GM23338 (cell line): ENCODE measurements at regions not wholly inside any gene's neighbourhood (a gene's known extent, or its start where the extent isn't known, plus 50 kb on each side); places are given as distances from the start of the nearest gene placed in this dataset.

ENCODE experiments used
- ATAC-seq: fragments of 200-7000 bp; cut with Tn5 transposase; 3 replicates; pipeline ENCODE4 v1.9.1; 2020
- DNase-seq: peaks from one replicate; pipeline ENCODE4 v3.0.0-alpha.2; 2015; ENCODE audit warnings: low spot score
- H2AFZ ChIP-seq: fragments of 200-600 bp; sonication (generic); 2 replicates; pipeline ENCODE4 v1.8.0; 2016; ENCODE audit warnings: antibody characterized with exemption, mild to moderate bottlenecking, moderate library complexity
- H3F3A ChIP-seq: fragments of 200-600 bp; sonication (generic); replicated peaks from 2 replicates; pipeline ENCODE4 v1.8.0; 2017; ENCODE audit warnings: antibody characterized with exemption, mixed run types, low read depth
- H3K27ac ChIP-seq: fragments of 200-600 bp; sonication (generic); 2 replicates; pipeline ENCODE4 v1.6.1; 2016; ENCODE audit warnings: low read depth
- H3K27me3 ChIP-seq: fragments of 200-600 bp; sonication (generic); 2 replicates; pipeline ENCODE4 v1.8.0; 2016; ENCODE audit warnings: mild to moderate bottlenecking, mixed run types, moderate library complexity; ENCODE audit not compliant: insufficient read depth
- H3K36me3 ChIP-seq: fragments of 200-600 bp; sonication (generic); 2 replicates; pipeline ENCODE4 v1.8.0; 2016; ENCODE audit warnings: mild to moderate bottlenecking; ENCODE audit not compliant: insufficient read depth
- H3K4me1 ChIP-seq: fragments of 200-600 bp; sonication (generic); 2 replicates; pipeline ENCODE4 v1.8.0; 2016; ENCODE audit warnings: mild to moderate bottlenecking, moderate library complexity; ENCODE audit not compliant: insufficient read depth
- H3K4me2 ChIP-seq: fragments of 200-600 bp; sonication (generic); 2 replicates; pipeline ENCODE4 v1.7.1; 2017; ENCODE audit warnings: mixed run types
- H3K4me3 ChIP-seq: fragments of 200-600 bp; sonication (generic); 2 replicates; pipeline ENCODE4 v1.6.1; 2016; ENCODE audit warnings: mixed run types
- H3K79me2 ChIP-seq: fragments of 200-600 bp; sonication (generic); replicated peaks from 2 replicates; pipeline ENCODE4 v1.8.0; 2017; ENCODE audit warnings: mild to moderate bottlenecking; ENCODE audit not compliant: insufficient read depth
- H3K9me2 ChIP-seq: fragments of 200-600 bp; sonication (generic); 2 replicates; pipeline ENCODE4 v1.8.0; 2017; ENCODE audit not compliant: insufficient read depth
- H4K20me1 ChIP-seq: fragments of 200-600 bp; sonication (generic); replicated peaks from 2 replicates; pipeline ENCODE4 v1.8.0; 2017; ENCODE audit warnings: mild to moderate bottlenecking; ENCODE audit not compliant: insufficient read depth
- H3K27ac Mint-ChIP-seq: 2 replicates; pipeline ENCODE4 v1.8.0; 2020; ENCODE audit warnings: inconsistent platforms, mild to moderate bottlenecking, moderate library complexity, mixed read lengths
- H3K27me3 Mint-ChIP-seq: 3 replicates; pipeline ENCODE4 v1.8.0; 2022; ENCODE audit warnings: low read depth, mild to moderate bottlenecking, moderate library complexity, mixed read lengths, inconsistent platforms; ENCODE audit not compliant: insufficient read depth, poor library complexity
- H3K36me3 Mint-ChIP-seq: 3 replicates; pipeline ENCODE4 v1.8.0; 2021; ENCODE audit warnings: low read depth, mild to moderate bottlenecking, inconsistent platforms, moderate library complexity, mixed read lengths
- H3K4me1 Mint-ChIP-seq: 3 replicates; pipeline ENCODE4 v1.8.0; 2020; ENCODE audit warnings: mild to moderate bottlenecking, inconsistent platforms, mixed read lengths
- H3K4me3 Mint-ChIP-seq: 3 replicates; pipeline ENCODE4 v1.8.0; 2021; ENCODE audit warnings: moderate library complexity, mild to moderate bottlenecking, inconsistent platforms, mixed read lengths
- H3K9me3 Mint-ChIP-seq: 3 replicates; pipeline ENCODE4 v1.8.0; 2020; ENCODE audit warnings: moderate library complexity, mild to moderate bottlenecking, inconsistent platforms, mixed read lengths
- CREB1 ChIP-seq: fragments of 250-450 bp; sonication (Bioruptor Pico); IDR thresholded peaks from 2 replicates; pipeline ENCODE4 v1.5.0; 2020; ENCODE audit warnings: low read depth, mild to moderate bottlenecking, moderate library complexity
- ETS1 ChIP-seq: IDR thresholded peaks from 2 replicates; pipeline ENCODE4 v1.6.1; 2016; ENCODE audit warnings: antibody characterized with exemption
- EZH2phosphoT487 ChIP-seq: fragments of 200-600 bp; sonication (generic); IDR thresholded peaks from one replicate; pipeline ENCODE4 v1.8.1; 2018; ENCODE audit warnings: antibody characterized with exemption; ENCODE audit not compliant: unreplicated experiment
- JUNB ChIP-seq: IDR thresholded peaks from one replicate; pipeline ENCODE4 v1.6.1; 2016; ENCODE audit warnings: antibody characterized with exemption; ENCODE audit not compliant: unreplicated experiment
- NANOG ChIP-seq: IDR thresholded peaks from 2 replicates; pipeline ENCODE4 v1.6.1; 2016; ENCODE audit warnings: antibody characterized with exemption, borderline replicate concordance
- POLR2AphosphoS5 ChIP-seq: IDR thresholded peaks from 2 replicates; pipeline ENCODE4 v1.6.1; 2016; ENCODE audit warnings: antibody characterized with exemption, low read depth
- STAT1 ChIP-seq: IDR thresholded peaks from one replicate; pipeline ENCODE4 v1.6.1; 2016; ENCODE audit warnings: antibody characterized with exemption; ENCODE audit not compliant: unreplicated experiment
- ZNF331 ChIP-seq: fragments of 250-450 bp; sonication (Bioruptor Pico); IDR thresholded peaks from 2 replicates; pipeline ENCODE4 v1.5.0; 2020; ENCODE audit warnings: low read depth, mild to moderate bottlenecking, moderate library complexity
- ZNF462 ChIP-seq: fragments of 250-450 bp; sonication (Bioruptor Pico); IDR thresholded peaks from 2 replicates; pipeline ENCODE4 v1.5.0; 2020; ENCODE audit warnings: mild to moderate bottlenecking, moderate library complexity

- TF ChIP-seq ZNF462 (CRISPR knock-in tag): no peak
Observed at GRCh38 chr12:67472539-67472938, 176.0 kb upstream of the DYRK2 start (continued).

GRCh38 chr12:67474934-67475620 lies 173.5 kb upstream of the DYRK2 start:
- H3K27ac Mint-ChIP-seq: no peak overlapping the region
- Histone ChIP-seq H3K4me1 (peaks cover 21% of the 10 kb centered on the region; the same call in 1 of the 2 replicates), H3K4me3 (no peak overlapping the region), H3K4me2 (no peak overlapping the region), H3K27me3 (no peaks in the 10 kb centered on the region), H3K79me2 (no peaks in the 10 kb centered on the region), H3K9me2 (0 out of 2 replicates have a peak, but pooled peaks cover 5% of the 10 kb centered on the region), H4K20me1 (no peaks in the 10 kb centered on the region), H3F3A (no peaks in the 10 kb centered on the region), H2AFZ (no peak overlapping the region), H3K27ac (no peak overlapping the region), H3K36me3 (no peaks in the 10 kb centered on the region)
- H3K4me1 Mint-ChIP-seq: peaks cover 32% of the 10 kb centered on the region
- H3K27me3 Mint-ChIP-seq: no peaks in the 10 kb centered on the region
- DNase-seq (no peak), ATAC-seq (no peak)
- no peaks in the 10 kb centered on the region for H3K36me3 Mint-ChIP-seq
- H3K9me3 Mint-ChIP-seq: no peaks in the 10 kb centered on the region
- no peak overlapping the region for H3K4me3 Mint-ChIP-seq
- no peak for TF ChIP-seq POLR2AphosphoS5
- no peak for TF ChIP-seq CREB1 (CRISPR knock-in tag)
- no peak for TF ChIP-seq NANOG
- TF ChIP-seq ZNF331 (CRISPR knock-in tag): no peak
- no peak for TF ChIP-seq JUNB
- TF ChIP-seq EZH2phosphoT487: no peak
- TF ChIP-seq ZNF462 (CRISPR knock-in tag): no peak
- no peak for TF ChIP-seq STAT1
- TF ChIP-seq ETS1: no peak
